Hematopoietic multipotent progenitor cell (in vitro differentiated cells): ENCODE measurements at regions not wholly inside any gene's neighbourhood (a gene's known extent, or its start where the extent isn't known, plus 50 kb on each side); places are given as distances from the start of the nearest gene placed in this dataset.

Experiments used
- DNase-seq, 3 donors: peaks; one replicate each; pipeline ENCODE4 v3.0.0-alpha.2; 2011 to 2015; ENCODE audit warnings: low read depth in 2 of 3, low spot score in 2 of 3

GRCh38 chr10:36704124-36704523, 421.3 kb upstream of the ANKRD30A start:
- no peak for DNase-seq

GRCh38 chr10:36703179-36703578, 422.2 kb upstream of the ANKRD30A start:
- no peak for DNase-seq

DNA sequence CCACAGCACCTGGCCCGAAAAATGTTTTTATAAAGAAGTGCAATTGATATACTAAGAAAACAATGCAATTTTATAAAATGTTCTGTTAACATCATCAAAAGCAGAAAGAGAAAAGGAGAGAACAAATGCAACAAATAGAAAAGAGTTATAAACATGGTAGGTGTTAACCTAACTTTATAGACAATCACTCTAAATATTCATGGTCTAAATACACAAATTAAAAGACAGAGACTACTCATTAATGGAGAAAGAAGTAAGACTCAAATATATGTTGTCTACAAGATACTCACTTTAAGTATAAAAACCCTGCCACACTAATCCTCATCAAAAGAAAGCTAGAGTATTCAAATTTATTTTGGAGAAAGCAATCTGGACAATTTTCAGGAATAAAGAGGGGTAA, 425.3 kb upstream of the ANKRD30A start:
- DNase-seq = no peak

- DNase-seq = no peak
Measured at GRCh38 chr10:36692759-36693158, 432.6 kb upstream of the ANKRD30A start.

DNA sequence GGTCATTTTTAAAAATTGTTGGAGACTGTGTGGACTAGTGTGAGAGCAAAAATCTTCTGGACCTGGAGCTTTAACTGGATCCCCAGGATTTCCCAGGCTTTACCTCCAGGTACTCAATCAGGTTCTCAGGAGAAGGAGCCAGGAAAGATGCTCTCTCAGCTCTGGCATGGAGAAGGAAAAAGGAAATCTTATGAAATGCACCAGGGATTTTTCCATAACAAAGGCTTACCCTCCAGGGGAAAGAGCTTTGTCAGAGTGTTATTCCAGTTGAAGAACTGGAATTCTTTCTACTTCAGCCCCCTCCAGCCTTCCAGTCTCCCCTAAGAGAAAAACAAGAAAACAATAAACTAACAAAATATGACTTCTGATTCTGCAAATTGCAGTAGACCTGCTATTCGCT, 436.7 kb upstream of the ANKRD30A start:
- DNase-seq = no peak

DNA sequence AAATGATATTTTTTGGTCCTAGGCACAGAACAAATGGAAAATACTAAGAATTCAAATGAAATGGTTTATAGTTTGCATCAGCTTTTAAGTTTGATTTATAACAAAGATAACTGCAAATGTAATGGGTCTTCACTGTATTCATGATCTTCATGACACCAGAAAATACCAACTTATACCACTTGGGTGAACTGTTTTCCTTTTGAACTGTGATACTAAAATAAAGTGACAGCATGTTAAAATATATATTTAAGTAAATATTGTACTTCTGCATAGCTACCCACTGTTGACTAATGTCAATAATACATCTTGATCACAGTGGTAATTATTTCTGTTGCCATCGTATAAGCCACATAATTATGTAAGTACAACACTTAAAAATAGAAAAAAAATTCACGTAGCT, 442.0 kb upstream of the ANKRD30A start:
- DNase-seq = no peak

DNA sequence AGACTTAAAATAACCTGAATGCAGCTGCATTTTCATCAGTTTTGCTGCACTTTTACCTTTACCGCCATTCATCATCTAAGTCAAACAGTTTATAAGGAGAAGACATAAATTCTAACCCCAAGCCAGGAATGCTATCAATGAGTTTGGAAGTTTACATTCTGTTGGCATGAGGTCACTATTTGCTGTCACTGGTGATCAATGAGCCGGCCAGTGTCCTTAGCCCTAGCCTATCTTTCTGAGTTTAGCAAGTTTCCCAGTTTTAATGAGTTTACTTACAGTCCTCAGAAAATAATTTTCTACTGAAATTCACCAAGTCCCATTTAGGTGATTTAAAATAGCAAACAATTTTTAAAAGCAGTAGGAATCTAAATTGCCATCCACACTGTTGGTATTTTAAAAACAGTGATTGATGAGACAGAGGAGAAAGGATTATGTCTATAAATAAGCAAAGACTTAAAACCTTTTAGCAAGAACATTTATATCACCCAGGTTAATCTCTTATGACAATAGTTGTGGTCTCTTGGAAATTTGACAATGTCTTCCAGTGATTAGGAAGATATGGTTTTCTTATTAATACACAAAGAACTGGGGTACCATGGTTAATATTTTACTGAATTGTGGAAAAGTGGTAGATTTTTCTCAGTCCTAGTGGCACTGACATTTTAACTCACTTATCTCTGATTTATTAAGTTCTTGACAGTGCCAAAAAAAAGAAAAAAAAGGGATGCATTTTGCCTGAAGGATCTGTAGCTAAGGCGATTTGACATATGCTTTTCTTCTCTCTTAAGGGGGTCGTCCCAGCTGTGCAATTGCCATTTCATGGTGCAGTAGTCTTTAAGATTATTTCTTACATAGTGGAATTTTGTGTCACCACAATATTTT, 443.4 kb upstream of the ANKRD30A start:
- DNase-seq = no peak

- DNase-seq = no peak
Measured at GRCh38 chr10:36679554-36679953, 445.8 kb upstream of the ANKRD30A start.

DNA sequence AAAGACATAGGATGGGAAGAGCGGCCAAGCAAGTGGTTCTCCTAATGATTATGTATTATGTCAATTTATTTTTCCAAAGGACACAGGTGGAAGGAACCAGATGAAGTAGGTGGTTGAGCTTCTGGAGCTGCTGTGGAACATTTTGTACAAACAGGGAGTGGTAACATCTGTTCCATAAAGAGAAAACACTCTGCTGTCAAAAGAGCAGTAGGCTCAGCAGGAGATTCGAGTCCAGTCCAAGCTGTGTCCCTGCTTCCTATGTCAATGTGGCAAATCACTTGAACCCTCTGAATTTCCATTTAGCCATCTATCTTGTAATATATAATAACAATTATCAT, 448.0 kb upstream of the ANKRD30A start:
- no peak for DNase-seq

DNA sequence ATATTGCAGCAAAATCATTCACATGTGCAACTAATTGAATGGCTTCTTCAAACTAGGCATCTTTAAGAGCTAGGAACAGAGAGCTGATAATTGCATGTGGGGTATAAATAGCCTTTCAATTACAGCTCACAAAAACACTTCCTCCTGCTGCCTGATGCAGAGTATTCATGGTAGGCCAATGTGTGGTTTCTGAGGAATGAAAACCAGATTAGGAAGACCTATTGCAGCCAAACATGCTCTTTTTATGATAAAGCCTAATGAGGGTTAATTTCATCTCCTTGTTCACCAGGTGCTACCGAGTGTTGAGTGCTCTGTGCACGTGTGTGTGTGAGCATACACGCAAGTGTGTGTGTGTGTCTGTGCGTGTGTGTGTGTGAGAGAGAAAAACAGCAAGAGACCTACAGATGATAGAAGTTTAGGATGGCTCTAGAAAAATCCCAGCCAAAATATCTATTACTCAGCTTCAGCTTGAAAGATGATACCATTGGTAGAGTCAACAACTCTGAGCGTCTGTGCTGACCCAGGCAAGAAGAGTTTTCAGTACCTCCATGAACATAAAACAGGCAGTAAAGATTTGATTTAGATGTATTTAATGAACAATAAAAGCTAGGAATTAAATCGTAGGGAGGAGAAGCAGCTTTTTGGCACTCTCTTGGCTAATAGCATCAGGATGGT, 448.5 kb upstream of the ANKRD30A start:
- DNase-seq = no peak

GRCh38 chr10:36676321-36676720, 449.1 kb upstream of the ANKRD30A start:
- DNase-seq = no peak

DNA sequence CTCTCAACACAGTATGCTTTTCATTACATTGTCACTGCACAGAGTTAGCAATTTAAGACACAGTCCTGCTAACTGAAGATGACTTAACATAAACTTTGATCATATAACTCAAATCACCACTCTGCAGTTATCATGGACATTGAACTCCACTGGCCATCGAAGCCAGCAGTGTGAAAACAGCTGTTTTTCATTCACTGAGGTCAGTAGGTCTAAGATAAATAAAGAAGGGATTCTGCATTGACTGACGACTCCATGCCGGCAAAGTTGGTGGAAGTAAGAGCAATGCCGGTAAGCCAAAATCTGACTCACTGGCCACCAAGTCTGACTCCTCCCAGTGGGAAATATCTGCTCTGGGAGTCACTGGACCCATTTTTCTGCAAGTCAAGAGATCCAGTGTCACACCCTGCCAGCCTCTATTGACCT, 449.9 kb upstream of the ANKRD30A start:
- no peak for DNase-seq

DNA sequence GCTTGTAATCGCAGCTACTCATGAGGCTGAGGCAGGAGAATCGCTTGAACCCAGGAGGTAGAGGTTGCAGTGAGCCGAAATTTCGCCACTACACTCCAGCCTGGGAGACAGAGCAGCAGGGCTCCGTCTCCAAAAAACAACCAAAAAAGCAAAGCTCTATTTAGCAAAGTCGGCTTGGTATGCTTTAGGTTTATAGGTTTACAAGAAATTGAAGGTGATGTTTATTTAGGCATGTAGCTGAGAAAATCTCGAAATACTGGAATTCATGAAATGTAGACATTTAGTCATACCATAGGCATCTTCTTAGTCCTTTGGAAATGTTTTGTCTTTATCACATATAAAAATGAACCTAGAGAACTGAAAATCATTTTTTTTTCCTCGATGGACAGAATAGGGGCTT, 453.8 kb upstream of the ANKRD30A start:
- no peak for DNase-seq

GRCh38 chr10:36670621-36671402, 454.6 kb upstream of the ANKRD30A start:
- no peak for DNase-seq

GRCh38 chr10:36669615-36670352, 455.6 kb upstream of the ANKRD30A start:
- no peak for DNase-seq

DNA sequence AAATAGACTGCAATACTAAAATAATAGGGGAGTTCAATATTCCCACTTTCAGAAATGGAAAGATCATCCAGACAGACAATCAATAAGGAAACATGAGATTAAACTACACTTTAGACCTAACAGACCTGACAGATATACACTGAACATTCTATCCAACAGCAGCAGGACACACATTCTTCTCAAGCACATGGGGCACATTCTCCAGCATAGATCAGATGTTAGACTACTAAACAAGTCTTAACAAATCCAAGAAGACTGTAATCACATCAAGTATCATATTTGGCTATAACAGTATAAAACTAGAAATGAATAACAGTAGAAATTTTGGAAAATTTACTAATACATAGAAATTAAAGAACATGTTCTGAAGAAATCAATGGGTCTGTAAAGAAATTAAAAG, 458.9 kb upstream of the ANKRD30A start:
- DNase-seq = no peak

DNA sequence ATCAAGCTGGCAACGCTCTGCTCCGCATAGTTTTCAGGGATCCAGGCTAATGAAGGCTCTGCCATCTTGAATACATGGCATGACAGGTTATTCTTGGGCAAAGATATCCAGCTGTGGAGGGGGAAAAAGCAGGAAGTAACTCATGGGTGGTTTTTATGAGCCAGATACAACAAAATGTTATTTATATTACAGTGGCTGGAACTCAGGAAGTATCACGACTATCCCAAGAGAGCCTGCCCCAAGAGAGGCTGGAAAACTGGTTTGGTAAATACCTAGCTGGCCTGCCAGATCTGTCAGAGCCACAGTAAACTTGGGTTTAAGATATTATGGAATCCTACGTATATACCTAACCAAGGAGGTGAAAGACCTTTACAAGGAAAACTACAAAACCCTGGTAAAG, 462.8 kb upstream of the ANKRD30A start:
- DNase-seq = no peak

DNA sequence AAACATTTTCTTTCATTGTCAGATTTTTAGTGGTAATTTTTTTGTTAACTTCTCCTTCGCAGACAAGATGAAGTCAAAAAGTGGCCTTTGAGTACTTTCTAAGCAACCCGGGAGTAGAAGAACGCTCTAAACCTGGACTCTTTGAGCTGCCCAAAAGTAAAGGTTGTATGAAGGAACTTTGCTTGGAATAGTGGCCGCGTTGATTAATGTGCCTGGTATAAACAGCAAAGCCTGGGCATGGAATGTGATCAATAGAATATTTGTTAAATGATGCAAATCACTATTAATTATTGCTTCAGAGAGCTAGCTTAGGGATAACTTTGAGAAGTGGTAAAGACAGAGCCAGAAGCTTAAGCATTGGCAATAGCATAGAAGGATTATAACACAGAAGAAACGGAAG, 475.1 kb upstream of the ANKRD30A start:
- DNase-seq = no peak

- DNase-seq = no peak
Measured at GRCh38 chr10:36647540-36647939, 477.9 kb upstream of the ANKRD30A start.

DNA sequence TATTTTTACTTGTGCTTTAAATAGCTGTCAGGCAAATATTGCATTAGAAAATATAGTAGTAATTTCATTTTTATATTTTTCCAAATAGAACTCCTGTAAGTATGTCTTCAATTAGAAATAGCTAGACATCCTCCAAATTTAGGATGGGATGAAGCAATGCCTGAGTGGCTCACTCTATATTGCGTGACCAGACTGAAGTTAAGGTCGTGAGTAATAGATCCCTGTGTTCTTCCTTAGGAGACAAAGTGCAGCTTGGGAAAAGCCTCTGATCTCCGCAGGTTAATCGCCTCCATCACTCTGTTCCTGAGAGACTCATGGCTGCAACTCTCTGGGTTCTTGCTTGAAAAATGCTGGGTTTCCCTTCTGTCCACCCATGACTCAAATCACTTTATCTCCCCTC, 484.8 kb upstream of the ANKRD30A start:
- no peak for DNase-seq
